ENCODE measurements at regions not wholly inside any gene's neighbourhood (a gene's known extent, or its start where the extent isn't known, plus 50 kb on each side); places are given as distances from the start of the nearest gene placed in this dataset.
A peak's percentile ranks its signal among the peaks of the same experiment; 100 is the strongest.

DNA sequence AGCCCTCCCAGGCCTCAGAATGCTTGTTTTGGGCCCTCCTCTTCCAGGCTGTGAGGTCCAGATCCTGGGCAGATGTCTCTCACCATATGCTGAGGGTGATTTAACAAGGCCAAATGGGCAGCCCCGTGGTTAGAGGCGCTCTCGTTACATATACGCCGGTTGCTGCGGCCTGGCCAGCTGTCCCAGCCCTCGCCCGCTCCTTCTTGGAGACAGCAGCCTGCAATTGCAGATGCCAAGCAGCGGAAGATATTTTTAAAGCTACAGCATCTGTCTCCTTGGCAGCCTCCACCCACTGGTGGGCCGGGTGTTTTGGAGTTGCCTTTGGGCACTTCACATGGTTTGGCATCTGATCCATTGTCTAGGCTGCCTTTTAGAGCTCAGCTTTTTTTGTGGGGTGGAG lies 178.8 kb upstream of the NFIA start:
- Histone ChIP-seq H3K4me1 (peaks cover 0 to 7% of the 10 kb centered on the region in 2 donors), H3K36me3 (no peaks in the 10 kb centered on the region), H3K27ac (peak overlapping the region; percentile 77 to 80), H3K9me3 (no peaks in the 10 kb centered on the region), H3K4me3 (peak overlapping the region in 1 of 3 donors; percentile 10), H3K27me3 (no peaks in the 10 kb centered on the region)
- intact Hi-C loops (cut with DNase I; ENCODE audit: low total_unique reads): no loop called here
- TF ChIP-seq POLR2A (IDR thresholded peaks at IDR 0.05) (no peak), POLR2AphosphoS5 (IDR thresholded peaks at IDR 0.05) (no peak)
- TF ChIP-seq, protein P1, sequence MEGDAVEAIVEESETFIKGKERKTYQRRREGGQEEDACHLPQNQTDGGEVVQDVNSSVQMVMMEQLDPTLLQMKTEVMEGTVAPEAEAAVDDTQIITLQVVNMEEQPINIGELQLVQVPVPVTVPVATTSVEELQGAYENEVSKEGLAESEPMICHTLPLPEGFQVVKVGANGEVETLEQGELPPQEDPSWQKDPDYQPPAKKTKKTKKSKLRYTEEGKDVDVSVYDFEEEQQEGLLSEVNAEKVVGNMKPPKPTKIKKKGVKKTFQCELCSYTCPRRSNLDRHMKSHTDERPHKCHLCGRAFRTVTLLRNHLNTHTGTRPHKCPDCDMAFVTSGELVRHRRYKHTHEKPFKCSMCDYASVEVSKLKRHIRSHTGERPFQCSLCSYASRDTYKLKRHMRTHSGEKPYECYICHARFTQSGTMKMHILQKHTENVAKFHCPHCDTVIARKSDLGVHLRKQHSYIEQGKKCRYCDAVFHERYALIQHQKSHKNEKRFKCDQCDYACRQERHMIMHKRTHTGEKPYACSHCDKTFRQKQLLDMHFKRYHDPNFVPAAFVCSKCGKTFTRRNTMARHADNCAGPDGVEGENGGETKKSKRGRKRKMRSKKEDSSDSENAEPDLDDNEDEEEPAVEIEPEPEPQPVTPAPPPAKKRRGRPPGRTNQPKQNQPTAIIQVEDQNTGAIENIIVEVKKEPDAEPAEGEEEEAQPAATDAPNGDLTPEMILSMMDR (IDR thresholded peaks at IDR 0.05): no peak
- peak in 1 of 2 donors; percentile 53 for DNase-seq (ENCODE audit: low spot score in 2 of 2)

GRCh38 chr1:60899464-60899863 lies 182.9 kb upstream of the NFIA start:
- Histone ChIP-seq H3K36me3 (no peaks in the 10 kb centered on the region), H3K9me3 (no peaks in the 10 kb centered on the region), H3K27me3 (no peaks in the 10 kb centered on the region), H3K4me3 (no peak overlapping the region), H3K4me1 (no peaks in the 10 kb centered on the region), H3K27ac (no peak overlapping the region)
- intact Hi-C loops (cut with DNase I; ENCODE audit: low total_unique reads): no loop called here
- TF ChIP-seq, protein P1 (IDR thresholded peaks at IDR 0.05): no peak
- TF ChIP-seq POLR2AphosphoS5 (IDR thresholded peaks at IDR 0.05): no peak
- TF ChIP-seq POLR2A (IDR thresholded peaks at IDR 0.05): no peak
- DNase-seq (ENCODE audit: low spot score in 2 of 2): no peak

DNA sequence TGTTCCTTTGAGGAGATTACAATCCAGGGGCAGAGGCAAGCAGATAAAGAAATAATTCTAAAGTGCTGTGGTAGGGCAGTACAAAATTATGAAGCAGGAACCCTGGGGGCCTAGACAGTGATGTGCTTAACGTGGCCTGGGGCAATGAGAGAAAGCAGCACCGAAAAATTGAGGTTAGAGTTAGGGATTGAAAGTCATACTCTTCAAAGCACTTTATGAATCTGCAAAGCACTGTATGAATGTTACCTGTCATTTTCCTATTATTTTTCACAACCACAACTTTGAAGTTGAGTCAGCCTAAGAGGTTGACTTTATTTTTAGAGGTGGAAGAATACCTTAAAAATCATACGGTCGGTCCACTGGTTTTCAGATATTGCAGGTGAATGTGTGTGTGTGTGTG lies 183.4 kb upstream of the NFIA start:
- Histone ChIP-seq H3K36me3 (no peaks in the 10 kb centered on the region), H3K4me1 (no peaks in the 10 kb centered on the region), H3K27ac (no peak overlapping the region), H3K9me3 (no peaks in the 10 kb centered on the region), H3K4me3 (no peak overlapping the region), H3K27me3 (no peaks in the 10 kb centered on the region)
- DNase-seq (ENCODE audit: low spot score in 2 of 2): no peak
- TF ChIP-seq, protein P1 (IDR thresholded peaks at IDR 0.05): no peak
- TF ChIP-seq POLR2AphosphoS5 (IDR thresholded peaks at IDR 0.05): no peak
- TF ChIP-seq POLR2A (IDR thresholded peaks at IDR 0.05): no peak
- intact Hi-C loops (cut with DNase I; ENCODE audit: low total_unique reads): no loop called here

DNA sequence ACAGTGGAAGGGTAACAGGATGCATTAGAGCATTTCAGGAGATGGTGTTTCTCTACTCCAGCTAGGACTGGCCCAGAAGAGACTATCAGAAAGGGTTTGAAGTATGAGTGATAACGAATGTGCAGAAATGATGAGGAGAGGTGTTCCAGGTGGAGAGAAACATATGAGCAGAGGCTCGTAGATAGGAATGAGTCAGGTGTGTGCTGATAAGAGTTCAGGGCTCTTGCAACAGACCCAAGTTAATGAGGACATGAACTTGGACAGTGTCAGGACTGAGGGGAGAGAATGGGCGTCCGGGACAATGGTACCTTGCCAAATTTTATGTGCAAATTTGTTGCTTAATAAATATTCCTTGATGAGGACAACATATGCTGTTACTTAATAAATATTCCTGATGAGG lies 183.9 kb upstream of the NFIA start:
- TF ChIP-seq, protein P1 (IDR thresholded peaks at IDR 0.05): no peak
- TF ChIP-seq POLR2A (IDR thresholded peaks at IDR 0.05) (no peak), POLR2AphosphoS5 (IDR thresholded peaks at IDR 0.05) (no peak)
- Histone ChIP-seq H3K36me3 (no peaks in the 10 kb centered on the region), H3K4me3 (no peak overlapping the region), H3K9me3 (no peaks in the 10 kb centered on the region), H3K27me3 (no peaks in the 10 kb centered on the region), H3K4me1 (no peaks in the 10 kb centered on the region), H3K27ac (no peak overlapping the region)
- no peak for DNase-seq (ENCODE audit: low spot score in 2 of 2)
- intact Hi-C loops (cut with DNase I; ENCODE audit: low total_unique reads): no loop called here

DNA sequence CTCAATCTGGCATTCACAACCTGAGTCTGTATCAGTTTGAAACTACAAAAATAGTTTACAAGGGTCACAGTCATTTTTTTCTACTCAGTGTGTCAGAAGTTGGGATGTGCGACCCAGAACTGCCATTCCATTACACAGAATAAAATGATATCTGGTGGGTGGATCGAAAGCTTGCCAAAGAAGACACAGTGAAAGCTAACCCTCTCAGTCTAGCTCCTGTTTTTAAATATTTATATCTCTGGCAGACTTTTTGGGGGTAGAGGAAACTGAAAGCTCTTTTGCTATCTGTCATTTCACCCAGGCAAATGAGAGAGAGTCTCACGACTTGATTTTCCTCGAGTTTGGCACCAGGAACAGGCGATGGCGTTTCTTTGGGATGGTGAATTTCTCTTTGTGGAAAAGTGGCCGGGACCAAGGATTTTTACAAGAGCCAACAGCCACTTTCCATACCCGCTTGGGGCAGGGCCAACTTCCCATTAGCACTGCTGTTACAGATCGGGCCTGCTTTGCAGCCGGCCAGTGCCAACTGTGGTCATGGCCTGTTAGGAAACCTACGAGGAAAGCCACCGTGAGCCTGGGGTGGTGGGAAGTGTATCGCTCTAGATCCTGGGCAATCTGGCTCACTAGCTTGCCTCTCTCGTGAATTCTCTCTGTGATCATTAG lies 185.5 kb upstream of the NFIA start:
- Histone ChIP-seq H3K4me3 (no peak overlapping the region), H3K36me3 (no peaks in the 10 kb centered on the region), H3K4me1 (no peaks in the 10 kb centered on the region), H3K27ac (no peak overlapping the region), H3K9me3 (no peaks in the 10 kb centered on the region), H3K27me3 (no peaks in the 10 kb centered on the region)
- TF ChIP-seq POLR2A (IDR thresholded peaks at IDR 0.05) (no peak), POLR2AphosphoS5 (IDR thresholded peaks at IDR 0.05) (no peak)
- TF ChIP-seq, protein P1 (IDR thresholded peaks at IDR 0.05): no peak
- DNase-seq (ENCODE audit: low spot score in 2 of 2): peak in 1 of 2 donors; percentile 20
- intact Hi-C loops (cut with DNase I; ENCODE audit: low total_unique reads): no loop called here

Data from breast epithelium (tissue), 4 donors.